ENCODE measurements at regions not wholly inside any gene's neighbourhood (a gene's known extent, or its start where the extent isn't known, plus 50 kb on each side); places are given as distances from the start of the nearest gene placed in this dataset.

- intact Hi-C loops (cut with DNase I): no loop called here
- Histone ChIP-seq H3K36me3 (no peaks in the 10 kb centered on the region), H3K9me3 (no peaks in the 10 kb centered on the region), H3K27ac (no peak overlapping the region), H3K27me3 (no peaks in the 10 kb centered on the region), H3K4me3 (no peak overlapping the region), H3K4me1 (no peaks in the 10 kb centered on the region)
- no peak for TF ChIP-seq CTCF (IDR thresholded peaks at IDR 0.05)
- DNase-seq (ENCODE audit: low spot score in 2 of 2): no peak
Measured at GRCh38 chrX:25383196-25383595, 367.4 kb upstream of the ARX start.

- TF ChIP-seq CTCF (IDR thresholded peaks at IDR 0.05): no peak
- Histone ChIP-seq H3K4me3 (no peak overlapping the region), H3K36me3 (no peaks in the 10 kb centered on the region), H3K27me3 (no peaks in the 10 kb centered on the region), H3K4me1 (no peaks in the 10 kb centered on the region), H3K27ac (no peak overlapping the region), H3K9me3 (no peaks in the 10 kb centered on the region)
- intact Hi-C loops (cut with DNase I): no loop called here
- DNase-seq (ENCODE audit: low spot score in 2 of 2): no peak
Measured at GRCh38 chrX:25356456-25356855, 340.7 kb upstream of the ARX start.

- intact Hi-C loops (cut with DNase I): no loop called here
- Histone ChIP-seq H3K4me1 (no peaks in the 10 kb centered on the region), H3K9me3 (no peaks in the 10 kb centered on the region), H3K4me3 (no peak overlapping the region), H3K36me3 (no peaks in the 10 kb centered on the region), H3K27me3 (no peaks in the 10 kb centered on the region), H3K27ac (no peak overlapping the region)
- DNase-seq (ENCODE audit: low spot score in 2 of 2): no peak
- TF ChIP-seq CTCF (IDR thresholded peaks at IDR 0.05): no peak
Measured at GRCh38 chrX:25344161-25344936, 328.6 kb upstream of the ARX start.

- Histone ChIP-seq H3K27me3 (no peaks in the 10 kb centered on the region), H3K27ac (no peak overlapping the region), H3K4me1 (no peaks in the 10 kb centered on the region), H3K4me3 (no peak overlapping the region), H3K36me3 (no peaks in the 10 kb centered on the region), H3K9me3 (no peaks in the 10 kb centered on the region)
- DNase-seq (ENCODE audit: low spot score in 2 of 2): no peak
- intact Hi-C loops (cut with DNase I): no loop called here
- TF ChIP-seq CTCF (IDR thresholded peaks at IDR 0.05): no peak
Measured at GRCh38 chrX:25343060-25343459, 327.3 kb upstream of the ARX start.

GRCh38 chrX:25337841-25338240 is 322.1 kb upstream of the ARX start:
- DNase-seq (ENCODE audit: low spot score in 2 of 2): no peak
- H3K27ac ChIP-seq: no peak overlapping the region
- H3K36me3 ChIP-seq: no peaks in the 10 kb centered on the region
- H3K9me3 ChIP-seq: no peaks in the 10 kb centered on the region
- intact Hi-C loops (cut with DNase I): no loop called here
- H3K4me1 ChIP-seq: no peaks in the 10 kb centered on the region
- TF ChIP-seq CTCF (IDR thresholded peaks at IDR 0.05): no peak
- no peaks in the 10 kb centered on the region for H3K27me3 ChIP-seq
- H3K4me3 ChIP-seq: no peak overlapping the region

- Histone ChIP-seq H3K27me3 (no peaks in the 10 kb centered on the region), H3K4me1 (no peaks in the 10 kb centered on the region), H3K9me3 (no peaks in the 10 kb centered on the region), H3K27ac (no peak overlapping the region), H3K36me3 (no peaks in the 10 kb centered on the region), H3K4me3 (no peak overlapping the region)
- intact Hi-C loops (cut with DNase I): no loop called here
- no peak for DNase-seq (ENCODE audit: low spot score in 2 of 2)
- TF ChIP-seq CTCF (IDR thresholded peaks at IDR 0.05): no peak
Measured at GRCh38 chrX:25300994-25301393, 285.2 kb upstream of the ARX start.

All from ascending aorta (tissue), 2 donors.